B cell (primary cell): ENCODE measurements at regions not wholly inside any gene's neighbourhood (a gene's known extent, or its start where the extent isn't known, plus 50 kb on each side); places are given as distances from the start of the nearest gene placed in this dataset.

Source experiments
- ATAC-seq: fragments of 200-7000 bp; cut with Tn5 transposase; one replicate; pipeline ENCODE4 v1.10.0; 2021; ENCODE audit warnings: low read depth, mild to moderate bottlenecking, moderate number of reproducible peaks, moderate library complexity
- CTCF ChIA-PET: fragments of 350-600 bp; sonication (Branson Sonifier 250); formaldehyde crosslinking; loops from one replicate; lab custom pipeline; 2021; ENCODE audit warnings: antibody characterized with exemption, inconsistent platforms; lab: Charles Lee
- POLR2A ChIA-PET: fragments of 350-600 bp; sonication (Branson Sonifier 250); formaldehyde crosslinking; loops from one replicate; lab custom pipeline; 2021; ENCODE audit warnings: antibody characterized with exemption; lab: Charles Lee
- DNase-seq: peaks from one replicate; pipeline ENCODE4 v3.0.0; 2013
- H2AFZ ChIP-seq: 2 replicates; pipeline ENCODE4 v1.6.1; 2012; ENCODE audit warnings: mild to moderate bottlenecking, low read depth, low read length; ENCODE audit not compliant: insufficient read depth, poor library complexity, severe bottlenecking
- H3K27ac ChIP-seq, 2 donors: 1 replicate in 1 of 2; 2 replicates in 1 of 2; pipeline ENCODE4 v1.5.1; 2012 to 2013; ENCODE audit warnings: low read length in 2 of 2, mild to moderate bottlenecking in 2 of 2, moderate library complexity in 1 of 2
- H3K27me3 ChIP-seq, 4 experiments: fragments of 200-600 bp in 1 of 4; sonication (generic) in 1 of 4; replicated peaks in 1 of 4; 1 replicate in 2 of 4; 2 replicates in 2 of 4; pipeline versions ENCODE4 v1.6.1 to v1.7.0; 2013 to 2016; ENCODE audit warnings: low read length in 3 of 4, mild to moderate bottlenecking in 2 of 4, mixed read lengths in 1 of 4, moderate library complexity in 1 of 4; ENCODE audit not compliant: insufficient read depth in 4 of 4, control insufficient read depth in 3 of 4; ENCODE audit errors: control extremely low read depth in 1 of 4
- H3K36me3 ChIP-seq, 2 experiments: replicated peaks in 1 of 2; 1 replicate in 1 of 2; 2 replicates in 1 of 2; pipeline versions ENCODE4 v1.6.1 to v1.7.1; 2013; ENCODE audit warnings: low read length in 1 of 2; ENCODE audit not compliant: insufficient read depth in 2 of 2, control insufficient read depth in 1 of 2; ENCODE audit errors: control extremely low read depth in 1 of 2, extremely low read depth in 1 of 2
- H3K4me1 ChIP-seq, 2 donors: fragments of 200-600 bp in 1 of 2; sonication (generic) in 1 of 2; 1 replicate in 1 of 2; 2 replicates in 1 of 2; pipeline versions ENCODE4 v1.5.1 to v1.6.1; 2013 to 2017; ENCODE audit warnings: low read length in 2 of 2; ENCODE audit not compliant: control insufficient read depth in 2 of 2, insufficient read depth in 2 of 2
- H3K4me2 ChIP-seq: replicated peaks from 2 replicates; pipeline ENCODE3; 2012; ENCODE audit warnings: mild to moderate bottlenecking, low read depth, low read length; ENCODE audit not compliant: poor library complexity, severe bottlenecking
- H3K4me3 ChIP-seq, 5 experiments: fragments of 200-600 bp in 1 of 5; sonication (generic) in 1 of 5; 1 replicate in 3 of 5; 2 replicates in 2 of 5; pipeline versions ENCODE4 v1.5.1 to v1.7.0; 2011 to 2016; ENCODE audit warnings: low read length in 4 of 5, mild to moderate bottlenecking in 4 of 5, low read depth in 2 of 5, control low read depth in 1 of 5, moderate library complexity in 1 of 5; ENCODE audit not compliant: insufficient read depth in 1 of 5; ENCODE audit errors: control extremely low read depth in 1 of 5, extremely low read depth in 1 of 5
- H3K79me2 ChIP-seq: fragments of 200-600 bp; sonication (generic); one replicate; pipeline ENCODE4 v1.6.0; 2016; ENCODE audit warnings: low read length; ENCODE audit not compliant: control insufficient read depth, insufficient read depth
- H3K9ac ChIP-seq: fragments of 200-600 bp; sonication (generic); 2 replicates; pipeline ENCODE4 v1.6.1; 2017; ENCODE audit warnings: mild to moderate bottlenecking, low read length, moderate library complexity
- H3K9me3 ChIP-seq, 3 donors: one replicate each; pipeline versions ENCODE4 v1.6.1 to v1.7.1; 2013; ENCODE audit warnings: low read length in 2 of 3; ENCODE audit not compliant: control insufficient read depth in 2 of 3, insufficient read depth in 1 of 3; ENCODE audit errors: control extremely low read depth in 1 of 3
- H4K20me1 ChIP-seq: 2 replicates; pipeline ENCODE4 v1.6.0; 2012; ENCODE audit warnings: mild to moderate bottlenecking, low read length; ENCODE audit not compliant: insufficient read depth, control insufficient read depth, poor library complexity, severe bottlenecking
- H3K27ac Mint-ChIP-seq: one replicate; pipeline ENCODE4 v1.8.0; 2021; ENCODE audit warnings: mixed read lengths
- H3K27me3 Mint-ChIP-seq: one replicate; pipeline ENCODE4 v1.8.0; 2021; ENCODE audit warnings: mixed read lengths
- H3K4me1 Mint-ChIP-seq: one replicate; pipeline ENCODE4 v1.8.0; 2021; ENCODE audit warnings: mixed read lengths
- H3K4me3 Mint-ChIP-seq: one replicate; pipeline ENCODE4 v1.8.0; 2021; ENCODE audit warnings: mixed read lengths
- H3K9me3 Mint-ChIP-seq: one replicate; pipeline ENCODE4 v1.8.0; 2022; ENCODE audit warnings: mixed read lengths; ENCODE audit not compliant: insufficient read depth
- CTCF ChIP-seq: fragments of 200-600 bp; IDR thresholded peaks from one replicate; pipeline ENCODE4 v1.8.0; 2022; ENCODE audit warnings: antibody characterized with exemption, mild to moderate bottlenecking
- EZH2 ChIP-seq: IDR thresholded peaks from 2 replicates; pipeline ENCODE4 v1.6.1; 2012; ENCODE audit warnings: borderline replicate concordance, low read depth, mild to moderate bottlenecking, moderate library complexity, low read length; ENCODE audit not compliant: insufficient read depth, poor library complexity, severe bottlenecking
- WGBS: methylation state at CpG from one replicate; pipeline ENCODE4 v1.1.5; 2013; ENCODE audit warnings: missing lambda C conversion rate; ENCODE audit not compliant: insufficient coverage; 5-methylcytosine and 5-hydroxymethylcytosine counted together
- intact Hi-C: fragments of 100-400 bp; cut with micrococcal nuclease; formaldehyde crosslinking; loops from one replicate; pipeline ENCODE4 v1.10.0; 2022

DNA sequence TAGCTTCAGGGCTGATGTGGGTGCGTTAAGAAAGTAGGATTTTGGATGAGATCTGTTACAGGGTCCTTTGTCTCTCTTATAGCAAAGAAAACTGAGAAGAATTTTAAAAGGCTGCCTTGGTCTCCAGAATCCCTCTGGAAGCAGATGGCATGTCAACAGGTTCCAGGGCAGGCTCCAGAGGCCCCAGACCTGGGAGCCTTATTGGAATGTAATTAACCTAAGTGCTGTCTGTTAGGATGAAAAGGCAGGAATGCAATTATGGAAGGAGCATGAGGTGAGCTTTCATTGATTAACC, 97.2 kb upstream of the PKDCC start:
- no peaks in the 10 kb centered on the region for H4K20me1 ChIP-seq
- no peak overlapping the region for H3K27ac Mint-ChIP-seq
- CTCF ChIA-PET = no interaction called here

More for the DNA sequence above, 97.2 kb upstream of the PKDCC start:
- ATAC-seq = no peak
- Histone ChIP-seq H3K4me3 (no peak overlapping the region), H3K4me2 (no peak overlapping the region), H3K79me2 (no peaks in the 10 kb centered on the region), H3K9me3 (no peaks in the 10 kb centered on the region), H3K36me3 (no peaks in the 10 kb centered on the region), H2AFZ (no peak overlapping the region), H3K4me1 (peaks cover 28 to 35% of the 10 kb centered on the region in 2 donors), H3K27ac (no peak overlapping the region), H3K9ac (no peak overlapping the region), H3K27me3 (peaks cover 0 to 13% (median 2%) of the 10 kb centered on the region in 4 experiments)
- no peak for TF ChIP-seq EZH2
- no peak for TF ChIP-seq CTCF
- intact Hi-C loops = no loop called here
- POLR2A ChIA-PET = no interaction called here
- WGBS = no CpG with 5 or more reads among the region's 1 CpG
- peaks cover 30% of the 10 kb centered on the region for H3K4me1 Mint-ChIP-seq
- H3K9me3 Mint-ChIP-seq = no peaks in the 10 kb centered on the region
- DNase-seq = no peak
- H3K4me3 Mint-ChIP-seq = no peak overlapping the region
- H3K27me3 Mint-ChIP-seq = peaks cover 12% of the 10 kb centered on the region
